Lower leg skin (tissue), 4 donors: ENCODE measurements at regions not wholly inside any gene's neighbourhood (a gene's known extent, or its start where the extent isn't known, plus 50 kb on each side); places are given as distances from the start of the nearest gene placed in this dataset.

ENCODE experiments used
- DNase-seq, 2 donors: peaks; one replicate each; pipeline ENCODE4 v3.0.0-alpha.2; 2019; ENCODE audit warnings: low spot score in 2 of 2
- H3K4me3 ChIP-seq: fragments of 200-600 bp; sonication (generic); 2 replicates; pipeline ENCODE4 v1.5.1; 2017; ENCODE audit warnings: mild to moderate bottlenecking, low read depth; ENCODE audit not compliant: poor library complexity, severe bottlenecking
- CTCF ChIP-seq, 3 donors: fragments of 450-650 bp; IDR thresholded peaks; one replicate each; pipeline ENCODE4 v1.5.1; 2016; ENCODE audit warnings: antibody characterized with exemption in 3 of 3, mild to moderate bottlenecking in 3 of 3, moderate library complexity in 2 of 3
- POLR2A ChIP-seq, 2 donors: fragments of 450-650 bp; IDR thresholded peaks; one replicate each; pipeline ENCODE4 v1.6.1; 2016 to 2017; ENCODE audit warnings: antibody characterized with exemption in 2 of 2, mild to moderate bottlenecking in 1 of 2, moderate library complexity in 1 of 2
- WGBS, 2 donors: methylation state at CpG; one replicate each; pipeline ENCODE4 v1.1.5; 2018; 5-methylcytosine and 5-hydroxymethylcytosine counted together
- intact Hi-C: fragments of 100-400 bp; cut with DNase I; formaldehyde crosslinking; loops from one replicate; pipeline ENCODE4 v1.15.0; 2023; ENCODE audit warnings: low total_unique reads

- whole genome bisulfite sequencing, 2 donors = 67 to 74% methylated on average over 8 of the region's 8 CpGs
- TF ChIP-seq CTCF (IDR thresholded peaks at IDR 0.05) (no peak), POLR2A (IDR thresholded peaks at IDR 0.05) (no peak)
- intact Hi-C loops = no loop called here
- DNase-seq = no peak
- H3K4me3 ChIP-seq = no peak overlapping the region
These were observed 98.4 kb upstream of the OR9G4 start for GRCh38 chr11:56846631-56847576.

GRCh38 chr11:56845121-56845732 is 96.7 kb upstream of the OR9G4 start:
- intact Hi-C loops = no loop called here
- H3K4me3 ChIP-seq = no peak overlapping the region
- 83 to 90% methylated on average over 16 to 17 of the region's 20 CpGs for WGBS, 2 donors
- DNase-seq = no peak
- TF ChIP-seq CTCF (IDR thresholded peaks at IDR 0.05) (no peak), POLR2A (IDR thresholded peaks at IDR 0.05) (no peak)

GRCh38 chr11:56843816-56844215 is 95.3 kb upstream of the OR9G4 start:
- intact Hi-C loops = loop anchor here (5.0 kb wide), 2 partner anchors 278 to 403 kb away; no protein-coding TSS in a partner anchor
- DNase-seq = no peak
- WGBS, 2 donors = 82 to 85% methylated on average over 2 of the region's 2 CpGs
- TF ChIP-seq CTCF (IDR thresholded peaks at IDR 0.05) (no peak), POLR2A (IDR thresholded peaks at IDR 0.05) (no peak)
- no peak overlapping the region for H3K4me3 ChIP-seq

GRCh38 chr11:56842814-56843794 is 94.6 kb upstream of the OR9G4 start:
- intact Hi-C loops = loop anchor here (5.0 kb wide), 2 partner anchors 279 to 404 kb away; no protein-coding TSS in a partner anchor

More at GRCh38 chr11:56842814-56843794, 94.6 kb upstream of the OR9G4 start:
- TF ChIP-seq CTCF (IDR thresholded peaks at IDR 0.05) = no peak
- no peak for TF ChIP-seq POLR2A (IDR thresholded peaks at IDR 0.05)
- DNase-seq = no peak
- 83 to 89% methylated on average over 5 of the region's 5 CpGs for WGBS, 2 donors
- no peak overlapping the region for H3K4me3 ChIP-seq
